ENCODE measurements at regions not wholly inside any gene's neighbourhood (a gene's known extent, or its start where the extent isn't known, plus 50 kb on each side); places are given as distances from the start of the nearest gene placed in this dataset.

DNA sequence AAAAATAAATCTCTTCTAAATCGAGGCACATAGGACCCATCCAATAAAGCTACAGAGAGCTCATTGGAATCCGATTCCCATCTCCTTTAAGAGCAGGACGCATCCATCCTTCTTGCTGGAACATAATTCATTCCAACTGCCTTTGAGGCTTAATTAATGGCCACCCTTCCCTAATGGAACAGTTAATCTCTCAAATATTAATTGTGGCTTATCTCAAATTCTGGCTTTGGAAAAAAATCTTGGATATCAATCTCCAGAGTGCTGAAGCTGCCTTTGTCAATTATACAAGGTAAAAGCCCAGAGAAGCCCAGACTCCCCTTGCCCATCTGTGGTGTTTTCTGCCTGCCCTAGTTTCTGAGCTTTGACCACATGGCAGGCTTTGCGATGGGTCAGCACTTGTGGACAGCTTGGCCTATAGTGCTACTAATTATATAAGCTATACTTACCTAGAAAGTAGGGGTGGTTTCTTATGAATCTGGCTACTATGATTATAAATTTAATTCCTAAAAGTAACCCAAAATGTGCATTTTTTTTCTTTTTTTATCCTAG is 246.3 kb downstream of the NUAK1 start:
- Histone ChIP-seq H3K4me1 (ENCODE audit: control insufficient read depth, insufficient read depth, low read length) (no peaks in the 10 kb centered on the region), H3K4me2 (ENCODE audit: control insufficient read depth, insufficient read depth) (no peak overlapping the region), H2AFZ (ENCODE audit: control insufficient read depth, low read depth, low read length) (no peak overlapping the region), H3K27me3 (replicated peaks in 1 of 2; ENCODE audit: control insufficient read depth in 2 of 2, insufficient read depth in 2 of 2, low read length in 1 of 2) (no peaks in the 10 kb centered on the region), H3K27ac (ENCODE audit: control insufficient read depth, insufficient read depth) (no peak overlapping the region), H3K4me3 (no peak overlapping the region), H3K9me3 (replicated peaks; ENCODE audit: control insufficient read depth, insufficient read depth, low read length) (no peaks in the 10 kb centered on the region), H3K9ac (ENCODE audit: control insufficient read depth, insufficient read depth, low read length) (no peak overlapping the region), H3K79me2 (ENCODE audit: control insufficient read depth, insufficient read depth, low read length) (no peaks in the 10 kb centered on the region), H4K20me1 (ENCODE audit: control insufficient read depth, insufficient read depth) (no peaks in the 10 kb centered on the region), H3K36me3 (ENCODE audit: control insufficient read depth in 2 of 2, insufficient read depth in 2 of 2, low read length in 1 of 2) (no peaks in the 10 kb centered on the region)
- ChIA-PET RAD21 (ENCODE audit: unreplicated experiment) (no interaction called here), CTCF (no interaction called here), SMC1A (ENCODE audit: uncharacterized antibody, unreplicated experiment) (no interaction called here), POLR2A (no interaction called here)
- TF ChIP-seq SUPT20H (IDR thresholded peaks at IDR 0.05; ENCODE audit: borderline replicate concordance, control insufficient read depth, low read depth, low read length) (no peak), BCLAF1 (IDR thresholded peaks at IDR 0.05) (no peak), GABPA (IDR thresholded peaks at IDR 0.05; ENCODE audit: low read depth) (no peak), GATAD2B (conservative IDR thresholded peaks at IDR 0.05; ENCODE audit: low read depth) (no peak), ZSCAN29 (IDR thresholded peaks at IDR 0.05) (no peak), IKZF2 (IDR thresholded peaks at IDR 0.05) (no peak), RUNX3 (IDR thresholded peaks at IDR 0.05; ENCODE audit: low read length) (no peak), ZNF217 (IDR thresholded peaks at IDR 0.05) (no peak), TCF12 (IDR thresholded peaks at IDR 0.05; ENCODE audit: low read depth, low read length) (no peak), JUND (IDR thresholded peaks at IDR 0.05; ENCODE audit: low read depth, low read length) (no peak), CREM (IDR thresholded peaks at IDR 0.05; ENCODE audit: low read depth) (no peak), BACH1 (IDR thresholded peaks at IDR 0.05; ENCODE audit: borderline replicate concordance) (no peak), CHD2 (IDR thresholded peaks at IDR 0.05; ENCODE audit: borderline replicate concordance, low read depth, low read length) (no peak)
- TF ChIP-seq, protein P1, sequence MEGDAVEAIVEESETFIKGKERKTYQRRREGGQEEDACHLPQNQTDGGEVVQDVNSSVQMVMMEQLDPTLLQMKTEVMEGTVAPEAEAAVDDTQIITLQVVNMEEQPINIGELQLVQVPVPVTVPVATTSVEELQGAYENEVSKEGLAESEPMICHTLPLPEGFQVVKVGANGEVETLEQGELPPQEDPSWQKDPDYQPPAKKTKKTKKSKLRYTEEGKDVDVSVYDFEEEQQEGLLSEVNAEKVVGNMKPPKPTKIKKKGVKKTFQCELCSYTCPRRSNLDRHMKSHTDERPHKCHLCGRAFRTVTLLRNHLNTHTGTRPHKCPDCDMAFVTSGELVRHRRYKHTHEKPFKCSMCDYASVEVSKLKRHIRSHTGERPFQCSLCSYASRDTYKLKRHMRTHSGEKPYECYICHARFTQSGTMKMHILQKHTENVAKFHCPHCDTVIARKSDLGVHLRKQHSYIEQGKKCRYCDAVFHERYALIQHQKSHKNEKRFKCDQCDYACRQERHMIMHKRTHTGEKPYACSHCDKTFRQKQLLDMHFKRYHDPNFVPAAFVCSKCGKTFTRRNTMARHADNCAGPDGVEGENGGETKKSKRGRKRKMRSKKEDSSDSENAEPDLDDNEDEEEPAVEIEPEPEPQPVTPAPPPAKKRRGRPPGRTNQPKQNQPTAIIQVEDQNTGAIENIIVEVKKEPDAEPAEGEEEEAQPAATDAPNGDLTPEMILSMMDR (IDR thresholded peaks at IDR 0.05 in 2 of 3, conservative IDR thresholded peaks at IDR 0.05 in 1 of 3; ENCODE audit: control insufficient read depth in 2 of 3, extremely low read depth in 1 of 3, insufficient read depth in 1 of 3, low read depth in 3 of 3, low read length in 3 of 3), result no peak
- TF ChIP-seq, protein P2, sequence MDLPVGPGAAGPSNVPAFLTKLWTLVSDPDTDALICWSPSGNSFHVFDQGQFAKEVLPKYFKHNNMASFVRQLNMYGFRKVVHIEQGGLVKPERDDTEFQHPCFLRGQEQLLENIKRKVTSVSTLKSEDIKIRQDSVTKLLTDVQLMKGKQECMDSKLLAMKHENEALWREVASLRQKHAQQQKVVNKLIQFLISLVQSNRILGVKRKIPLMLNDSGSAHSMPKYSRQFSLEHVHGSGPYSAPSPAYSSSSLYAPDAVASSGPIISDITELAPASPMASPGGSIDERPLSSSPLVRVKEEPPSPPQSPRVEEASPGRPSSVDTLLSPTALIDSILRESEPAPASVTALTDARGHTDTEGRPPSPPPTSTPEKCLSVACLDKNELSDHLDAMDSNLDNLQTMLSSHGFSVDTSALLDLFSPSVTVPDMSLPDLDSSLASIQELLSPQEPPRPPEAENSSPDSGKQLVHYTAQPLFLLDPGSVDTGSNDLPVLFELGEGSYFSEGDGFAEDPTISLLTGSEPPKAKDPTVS (IDR thresholded peaks at IDR 0.05; ENCODE audit: low read depth, low read length), result no peak
- TF ChIP-seq, protein P3, sequence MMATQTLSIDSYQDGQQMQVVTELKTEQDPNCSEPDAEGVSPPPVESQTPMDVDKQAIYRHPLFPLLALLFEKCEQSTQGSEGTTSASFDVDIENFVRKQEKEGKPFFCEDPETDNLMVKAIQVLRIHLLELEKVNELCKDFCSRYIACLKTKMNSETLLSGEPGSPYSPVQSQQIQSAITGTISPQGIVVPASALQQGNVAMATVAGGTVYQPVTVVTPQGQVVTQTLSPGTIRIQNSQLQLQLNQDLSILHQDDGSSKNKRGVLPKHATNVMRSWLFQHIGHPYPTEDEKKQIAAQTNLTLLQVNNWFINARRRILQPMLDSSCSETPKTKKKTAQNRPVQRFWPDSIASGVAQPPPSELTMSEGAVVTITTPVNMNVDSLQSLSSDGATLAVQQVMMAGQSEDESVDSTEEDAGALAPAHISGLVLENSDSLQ (IDR thresholded peaks at IDR 0.05), result no peak
- ATAC-seq, result no peak
- no peak for DNase-seq (ENCODE audit: low read depth, low spot score)
- intact Hi-C loops (cut with micrococcal nuclease; ENCODE audit: unreplicated experiment) (no loop called here), in situ Hi-C loops (cut with MboI) (no loop called here)
- no TSS peak for BruUV-seq (replicated peaks)
- no peak for FAIRE-seq
- WGBS (ENCODE audit: insufficient coverage, insufficient replicate concordance, low lambda C conversion rate, missing lambda C conversion rate), result 22% methylated on average over 4 of the region's 4 CpGs
